HepG2 (cell line): ENCODE measurements at regions not wholly inside any gene's neighbourhood (a gene's known extent, or its start where the extent isn't known, plus 50 kb on each side); places are given as distances from the start of the nearest gene placed in this dataset.

Experiments
- DNMT1 ChIP-seq: sonication (generic); formaldehyde crosslinking; IDR thresholded peaks from 2 replicates; pipeline ENCODE4 v1.5.1; 2020; ENCODE audit warnings: mild to moderate bottlenecking, missing genetic modification reagents
- ELF4 ChIP-seq: sonication (generic); formaldehyde crosslinking; IDR thresholded peaks from 2 replicates; pipeline ENCODE4 v1.5.0; 2020; ENCODE audit warnings: missing genetic modification reagents, mild to moderate bottlenecking, moderate library complexity, borderline replicate concordance
- GFI1 ChIP-seq: sonication (generic); formaldehyde crosslinking; IDR thresholded peaks from 2 replicates; pipeline ENCODE4 v1.5.0; 2020; ENCODE audit warnings: missing genetic modification reagents, mild to moderate bottlenecking, borderline replicate concordance
- NCOA1 ChIP-seq: sonication (generic); formaldehyde crosslinking; IDR thresholded peaks from 2 replicates; pipeline ENCODE4 v1.9.0; 2021; ENCODE audit warnings: missing genetic modification reagents
- PHB2 ChIP-seq: fragments of 450-650 bp; IDR thresholded peaks from 2 replicates; pipeline ENCODE4 v1.6.1; 2018; ENCODE audit not compliant: partially characterized antibody
- SCMH1 ChIP-seq: sonication (generic); formaldehyde crosslinking; IDR thresholded peaks from 2 replicates; pipeline ENCODE4 v1.9.0; 2021; ENCODE audit warnings: missing genetic modification reagents, mild to moderate bottlenecking, borderline replicate concordance
- SMAD3 ChIP-seq: sonication (generic); formaldehyde crosslinking; IDR thresholded peaks from 2 replicates; pipeline ENCODE4 v1.4.0; 2020; ENCODE audit warnings: missing genetic modification reagents
- ZBTB25 ChIP-seq: IDR thresholded peaks from 2 replicates; pipeline ENCODE4 v1.6.1; 2018; ENCODE audit warnings: missing genetic modification reagents
- ZFP36 ChIP-seq: fragments of 150-350 bp; IDR thresholded peaks from 2 replicates; pipeline ENCODE4 v1.6.1; 2018; ENCODE audit warnings: borderline replicate concordance, low read length, low read depth; ENCODE audit not compliant: partially characterized antibody
- ZFX ChIP-seq: sonication (generic); formaldehyde crosslinking; IDR thresholded peaks from 2 replicates; pipeline ENCODE4 v1.4.0; 2020; ENCODE audit warnings: mild to moderate bottlenecking, low read depth, missing genetic modification reagents, moderate library complexity
- ZMYM4 ChIP-seq: sonication (generic); formaldehyde crosslinking; IDR thresholded peaks from 2 replicates; pipeline ENCODE4 v1.8.1; 2023; ENCODE audit warnings: mild to moderate bottlenecking, missing genetic modification reagents
- ZNF17 ChIP-seq: sonication (generic); formaldehyde crosslinking; IDR thresholded peaks from 2 replicates; pipeline ENCODE4 v1.5.0; 2020; ENCODE audit warnings: mild to moderate bottlenecking, missing genetic modification reagents
- ZNF331 ChIP-seq: sonication (generic); formaldehyde crosslinking; IDR thresholded peaks from 2 replicates; pipeline ENCODE4 v1.4.0; 2020; ENCODE audit warnings: missing genetic modification reagents
- ZNF337 ChIP-seq: sonication (generic); formaldehyde crosslinking; IDR thresholded peaks from 2 replicates; pipeline ENCODE4 v1.5.1; 2020; ENCODE audit warnings: missing genetic modification reagents, low read depth, mild to moderate bottlenecking, borderline replicate concordance
- ZNF354B ChIP-seq: sonication (generic); formaldehyde crosslinking; IDR thresholded peaks from 2 replicates; pipeline ENCODE4 v1.8.0; 2022; ENCODE audit warnings: mild to moderate bottlenecking, missing genetic modification reagents
- TF ChIP-seq, protein P1 (sequence below): sonication (generic); formaldehyde crosslinking; conservative IDR thresholded peaks from 2 replicates; pipeline ENCODE4 v1.4.0; 2020; ENCODE audit warnings: mild to moderate bottlenecking, missing genetic modification reagents, moderate library complexity
- TF ChIP-seq, protein P2 (sequence below): sonication (generic); formaldehyde crosslinking; IDR thresholded peaks from 2 replicates; pipeline ENCODE4 v1.5.0; 2020; ENCODE audit warnings: missing genetic modification reagents, mild to moderate bottlenecking, borderline replicate concordance
- TF ChIP-seq, protein P3 (sequence below): fragments of 450-650 bp; IDR thresholded peaks from 2 replicates; pipeline ENCODE4 v1.6.1; 2017
- TF ChIP-seq, protein P4 (sequence below): sonication (generic); formaldehyde crosslinking; IDR thresholded peaks from 2 replicates; pipeline ENCODE4 v1.9.0; 2021; ENCODE audit warnings: missing genetic modification reagents, borderline replicate concordance
- TF ChIP-seq, protein P5 (sequence below): IDR thresholded peaks from 2 replicates; pipeline ENCODE4 v1.6.1; 2012; ENCODE audit warnings: inconsistent platforms

- TF ChIP-seq, protein P1, sequence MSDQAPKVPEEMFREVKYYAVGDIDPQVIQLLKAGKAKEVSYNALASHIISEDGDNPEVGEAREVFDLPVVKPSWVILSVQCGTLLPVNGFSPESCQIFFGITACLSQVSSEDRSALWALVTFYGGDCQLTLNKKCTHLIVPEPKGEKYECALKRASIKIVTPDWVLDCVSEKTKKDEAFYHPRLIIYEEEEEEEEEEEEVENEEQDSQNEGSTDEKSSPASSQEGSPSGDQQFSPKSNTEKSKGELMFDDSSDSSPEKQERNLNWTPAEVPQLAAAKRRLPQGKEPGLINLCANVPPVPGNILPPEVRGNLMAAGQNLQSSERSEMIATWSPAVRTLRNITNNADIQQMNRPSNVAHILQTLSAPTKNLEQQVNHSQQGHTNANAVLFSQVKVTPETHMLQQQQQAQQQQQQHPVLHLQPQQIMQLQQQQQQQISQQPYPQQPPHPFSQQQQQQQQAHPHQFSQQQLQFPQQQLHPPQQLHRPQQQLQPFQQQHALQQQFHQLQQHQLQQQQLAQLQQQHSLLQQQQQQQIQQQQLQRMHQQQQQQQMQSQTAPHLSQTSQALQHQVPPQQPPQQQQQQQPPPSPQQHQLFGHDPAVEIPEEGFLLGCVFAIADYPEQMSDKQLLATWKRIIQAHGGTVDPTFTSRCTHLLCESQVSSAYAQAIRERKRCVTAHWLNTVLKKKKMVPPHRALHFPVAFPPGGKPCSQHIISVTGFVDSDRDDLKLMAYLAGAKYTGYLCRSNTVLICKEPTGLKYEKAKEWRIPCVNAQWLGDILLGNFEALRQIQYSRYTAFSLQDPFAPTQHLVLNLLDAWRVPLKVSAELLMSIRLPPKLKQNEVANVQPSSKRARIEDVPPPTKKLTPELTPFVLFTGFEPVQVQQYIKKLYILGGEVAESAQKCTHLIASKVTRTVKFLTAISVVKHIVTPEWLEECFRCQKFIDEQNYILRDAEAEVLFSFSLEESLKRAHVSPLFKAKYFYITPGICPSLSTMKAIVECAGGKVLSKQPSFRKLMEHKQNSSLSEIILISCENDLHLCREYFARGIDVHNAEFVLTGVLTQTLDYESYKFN = no peak
- TF ChIP-seq ZMYM4 (CRISPR knock-in tag) (0 out of 2 replicates have a peak, but pooled peaks have one; percentile 17), PHB2 (no peak), ZFP36 (no peak), ZFX (CRISPR knock-in tag) (peak; percentile 45), NCOA1 (CRISPR knock-in tag) (no peak), DNMT1 (CRISPR knock-in tag) (no peak), SCMH1 (no peak), ZNF337 (CRISPR knock-in tag) (no peak), ELF4 (no peak), ZBTB25 (no peak), SMAD3 (no peak), ZNF331 (CRISPR knock-in tag) (0 out of 2 replicates have a peak, but pooled peaks have one; percentile 15), GFI1 (CRISPR knock-in tag) (no peak), ZNF354B (no peak), ZNF17 (CRISPR knock-in tag) (no peak)
- TF ChIP-seq, protein P2, sequence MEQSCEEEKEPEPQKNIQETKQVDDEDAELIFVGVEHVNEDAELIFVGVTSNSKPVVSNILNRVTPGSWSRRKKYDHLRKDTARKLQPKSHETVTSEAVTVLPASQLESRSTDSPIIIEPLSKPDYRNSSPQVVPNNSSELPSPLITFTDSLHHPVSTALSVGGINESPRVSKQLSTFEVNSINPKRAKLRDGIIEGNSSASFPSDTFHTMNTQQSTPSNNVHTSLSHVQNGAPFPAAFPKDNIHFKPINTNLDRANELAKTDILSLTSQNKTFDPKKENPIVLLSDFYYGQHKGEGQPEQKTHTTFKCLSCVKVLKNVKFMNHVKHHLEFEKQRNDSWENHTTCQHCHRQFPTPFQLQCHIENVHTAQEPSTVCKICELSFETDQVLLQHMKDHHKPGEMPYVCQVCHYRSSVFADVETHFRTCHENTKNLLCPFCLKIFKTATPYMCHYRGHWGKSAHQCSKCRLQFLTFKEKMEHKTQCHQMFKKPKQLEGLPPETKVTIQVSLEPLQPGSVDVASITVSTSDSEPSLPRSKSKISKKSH = no peak
- TF ChIP-seq, protein P3, sequence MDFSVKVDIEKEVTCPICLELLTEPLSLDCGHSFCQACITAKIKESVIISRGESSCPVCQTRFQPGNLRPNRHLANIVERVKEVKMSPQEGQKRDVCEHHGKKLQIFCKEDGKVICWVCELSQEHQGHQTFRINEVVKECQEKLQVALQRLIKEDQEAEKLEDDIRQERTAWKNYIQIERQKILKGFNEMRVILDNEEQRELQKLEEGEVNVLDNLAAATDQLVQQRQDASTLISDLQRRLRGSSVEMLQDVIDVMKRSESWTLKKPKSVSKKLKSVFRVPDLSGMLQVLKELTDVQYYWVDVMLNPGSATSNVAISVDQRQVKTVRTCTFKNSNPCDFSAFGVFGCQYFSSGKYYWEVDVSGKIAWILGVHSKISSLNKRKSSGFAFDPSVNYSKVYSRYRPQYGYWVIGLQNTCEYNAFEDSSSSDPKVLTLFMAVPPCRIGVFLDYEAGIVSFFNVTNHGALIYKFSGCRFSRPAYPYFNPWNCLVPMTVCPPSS = no peak
- TF ChIP-seq, protein P4, sequence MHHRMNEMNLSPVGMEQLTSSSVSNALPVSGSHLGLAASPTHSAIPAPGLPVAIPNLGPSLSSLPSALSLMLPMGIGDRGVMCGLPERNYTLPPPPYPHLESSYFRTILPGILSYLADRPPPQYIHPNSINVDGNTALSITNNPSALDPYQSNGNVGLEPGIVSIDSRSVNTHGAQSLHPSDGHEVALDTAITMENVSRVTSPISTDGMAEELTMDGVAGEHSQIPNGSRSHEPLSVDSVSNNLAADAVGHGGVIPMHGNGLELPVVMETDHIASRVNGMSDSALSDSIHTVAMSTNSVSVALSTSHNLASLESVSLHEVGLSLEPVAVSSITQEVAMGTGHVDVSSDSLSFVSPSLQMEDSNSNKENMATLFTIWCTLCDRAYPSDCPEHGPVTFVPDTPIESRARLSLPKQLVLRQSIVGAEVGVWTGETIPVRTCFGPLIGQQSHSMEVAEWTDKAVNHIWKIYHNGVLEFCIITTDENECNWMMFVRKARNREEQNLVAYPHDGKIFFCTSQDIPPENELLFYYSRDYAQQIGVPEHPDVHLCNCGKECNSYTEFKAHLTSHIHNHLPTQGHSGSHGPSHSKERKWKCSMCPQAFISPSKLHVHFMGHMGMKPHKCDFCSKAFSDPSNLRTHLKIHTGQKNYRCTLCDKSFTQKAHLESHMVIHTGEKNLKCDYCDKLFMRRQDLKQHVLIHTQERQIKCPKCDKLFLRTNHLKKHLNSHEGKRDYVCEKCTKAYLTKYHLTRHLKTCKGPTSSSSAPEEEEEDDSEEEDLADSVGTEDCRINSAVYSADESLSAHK = no peak
- TF ChIP-seq, protein P5, sequence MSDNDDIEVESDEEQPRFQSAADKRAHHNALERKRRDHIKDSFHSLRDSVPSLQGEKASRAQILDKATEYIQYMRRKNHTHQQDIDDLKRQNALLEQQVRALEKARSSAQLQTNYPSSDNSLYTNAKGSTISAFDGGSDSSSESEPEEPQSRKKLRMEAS = no peak
Observed at GRCh38 chr21:28516991-28517592, 475.6 kb downstream of the LTN1 start (continued).
